Endodermal cell (in vitro differentiated cells): ENCODE measurements at regions not wholly inside any gene's neighbourhood (a gene's known extent, or its start where the extent isn't known, plus 50 kb on each side); places are given as distances from the start of the nearest gene placed in this dataset.
"Not testable (repeated sequence)": the region's sequence is repeated elsewhere in the genome, so short reads cannot be mapped to it uniquely, and the experiment has no call there.

Experiments used
- DNase-seq: peaks from one replicate; pipeline ENCODE4 v3.0.0-alpha.2; 2017
- H3K27ac ChIP-seq: 2 replicates; pipeline ENCODE4 v1.5.1; 2013; ENCODE audit warnings: mild to moderate bottlenecking, low read depth, low read length, moderate library complexity
- H3K27me3 ChIP-seq: 2 replicates; pipeline ENCODE4 v1.6.1; 2013; ENCODE audit warnings: mild to moderate bottlenecking, low read length, moderate library complexity; ENCODE audit not compliant: insufficient read depth, control insufficient read depth, poor library complexity, severe bottlenecking
- H3K36me3 ChIP-seq: 2 replicates; pipeline ENCODE4 v1.7.0; 2013; ENCODE audit warnings: mild to moderate bottlenecking, low read length, moderate library complexity; ENCODE audit not compliant: control insufficient read depth, insufficient read depth
- H3K4me1 ChIP-seq: one replicate; pipeline ENCODE4 v1.7.0; 2013; ENCODE audit warnings: low read length; ENCODE audit not compliant: control insufficient read depth, insufficient read depth
- H3K4me3 ChIP-seq: 2 replicates; pipeline ENCODE4 v1.5.1; 2013; ENCODE audit warnings: mild to moderate bottlenecking, low read length, moderate library complexity
- H3K9ac ChIP-seq: 2 replicates; pipeline ENCODE4 v1.6.1; 2013; ENCODE audit warnings: mild to moderate bottlenecking, low read length, moderate library complexity; ENCODE audit not compliant: poor library complexity, severe bottlenecking; ENCODE audit errors: extremely low read depth
- H3K9me3 ChIP-seq: 2 replicates; pipeline ENCODE4 v1.6.1; 2013; ENCODE audit warnings: mild to moderate bottlenecking, low read length, moderate library complexity; ENCODE audit not compliant: control insufficient read depth
- H3K27ac Mint-ChIP-seq: 2 replicates; pipeline ENCODE4 v1.8.0; 2020; ENCODE audit warnings: mixed read lengths
- H3K27me3 Mint-ChIP-seq: 2 replicates; pipeline ENCODE4 v1.8.0; 2021; ENCODE audit warnings: mild to moderate bottlenecking, mixed read lengths; ENCODE audit not compliant: insufficient read depth
- H3K36me3 Mint-ChIP-seq: 2 replicates; pipeline ENCODE4 v1.8.0; 2020; ENCODE audit warnings: low read depth, mixed read lengths
- H3K4me1 Mint-ChIP-seq: 2 replicates; pipeline ENCODE4 v1.8.0; 2020; ENCODE audit warnings: mixed read lengths
- H3K4me3 Mint-ChIP-seq: 2 replicates; pipeline ENCODE4 v1.8.0; 2020; ENCODE audit warnings: mild to moderate bottlenecking, moderate library complexity, mixed read lengths
- H3K9me3 Mint-ChIP-seq: 2 replicates; pipeline ENCODE4 v1.8.0; 2020; ENCODE audit warnings: mild to moderate bottlenecking, mixed read lengths
- CTCF ChIP-seq: fragments of 200-600 bp; sonication (generic); conservative IDR thresholded peaks from 2 replicates; pipeline ENCODE4 v1.5.0; 2021; ENCODE audit warnings: antibody characterized with exemption, mild to moderate bottlenecking
- WGBS, 2 experiments: methylation state at CpG; one replicate each; pipeline versions ENCODE4 v1.1.5 to v1.1.7; 2013; ENCODE audit warnings: missing lambda C conversion rate in 2 of 2, mixed read lengths in 1 of 2; ENCODE audit not compliant: insufficient coverage in 1 of 2, insufficient read length in 1 of 2; 5-methylcytosine and 5-hydroxymethylcytosine counted together

- no peak overlapping the region for H3K9ac ChIP-seq
- Mint-ChIP-seq H3K27ac (no peak overlapping the region), H3K4me1 (peaks cover 8% of the 10 kb centered on the region), H3K9me3 (no peaks in the 10 kb centered on the region), H3K4me3 (no peak overlapping the region), H3K27me3 (peaks cover 14% of the 10 kb centered on the region), H3K36me3 (no peaks in the 10 kb centered on the region)
- WGBS, 2 experiments: 86 to 100% methylated on average over 1 to 2 of the region's 2 CpGs
- no peaks in the 10 kb centered on the region for H3K9me3 ChIP-seq
- TF ChIP-seq CTCF: no peak
- DNase-seq: no peak
- no peak overlapping the region for H3K27ac ChIP-seq
- peaks cover 18% of the 10 kb centered on the region for H3K27me3 ChIP-seq
- no peaks in the 10 kb centered on the region for H3K4me1 ChIP-seq
- no peak overlapping the region for H3K4me3 ChIP-seq
- H3K36me3 ChIP-seq: no peaks in the 10 kb centered on the region
Observed at GRCh38 chr10:9137368-9137767, 1082.9 kb downstream of the GATA3 start.

DNA sequence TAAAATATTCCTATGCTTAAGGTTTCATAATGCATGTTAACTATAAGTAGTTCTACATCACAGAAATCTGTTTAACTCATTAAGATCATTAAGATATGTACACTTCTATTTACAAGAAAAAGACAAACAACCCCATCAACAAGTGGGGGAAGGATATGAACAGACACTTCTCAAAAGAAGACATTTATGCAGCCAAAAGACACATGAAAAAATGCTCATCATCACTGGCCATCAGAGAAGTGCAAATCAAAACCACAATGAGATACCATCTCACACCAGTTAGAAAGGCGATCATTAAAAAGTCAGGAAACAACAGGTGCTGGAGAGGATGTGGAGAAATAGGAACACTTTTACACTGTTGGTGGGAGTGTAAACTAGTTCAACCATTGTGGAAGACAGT, 1084.3 kb downstream of the GATA3 start:
- not testable (repeated sequence) for H3K9me3 Mint-ChIP-seq, H3K36me3 ChIP-seq, H3K4me3 Mint-ChIP-seq, H3K9ac ChIP-seq, DNase-seq, H3K4me3 ChIP-seq, H3K4me1 ChIP-seq, H3K36me3 Mint-ChIP-seq, H3K4me1 Mint-ChIP-seq, H3K9me3 ChIP-seq, H3K27ac Mint-ChIP-seq, H3K27ac ChIP-seq
- H3K27me3 Mint-ChIP-seq: peaks cover 17% of the 10 kb centered on the region
- H3K27me3 ChIP-seq: peaks cover 23% of the 10 kb centered on the region
- WGBS, 2 experiments: no CpG with 5 or more reads among the region's 1 CpG

GRCh38 chr10:9140373-9140772, 1085.9 kb downstream of the GATA3 start:
- H3K4me3 ChIP-seq: no peak overlapping the region

More at GRCh38 chr10:9140373-9140772, 1085.9 kb downstream of the GATA3 start:
- Histone ChIP-seq H3K9ac (no peak overlapping the region), H3K9me3 (no peaks in the 10 kb centered on the region), H3K27ac (no peak overlapping the region), H3K36me3 (no peaks in the 10 kb centered on the region), H3K27me3 (peaks cover 23% of the 10 kb centered on the region), H3K4me1 (no peaks in the 10 kb centered on the region)
- Mint-ChIP-seq H3K9me3 (no peaks in the 10 kb centered on the region), H3K36me3 (no peaks in the 10 kb centered on the region), H3K27ac (no peak overlapping the region), H3K4me1 (peaks cover 11% of the 10 kb centered on the region), H3K4me3 (no peak overlapping the region), H3K27me3 (peaks cover 23% of the 10 kb centered on the region)
- 80 to 87% methylated on average over 1 to 3 of the region's 3 CpGs for WGBS, 2 experiments
- no peak for TF ChIP-seq CTCF
- no peak for DNase-seq
